GM21825 (cell line): ENCODE measurements at regions not wholly inside any gene's neighbourhood (a gene's known extent, or its start where the extent isn't known, plus 50 kb on each side); places are given as distances from the start of the nearest gene placed in this dataset.
"Not testable (repeated sequence)": the region's sequence is repeated elsewhere in the genome, so short reads cannot be mapped to it uniquely, and the experiment has no call there.

ENCODE experiments used
- ATAC-seq: cut with Tn5 transposase; IDR thresholded peaks from one replicate; pipeline ENCODE4 v1.9.1; 2021; ENCODE audit warnings: mild to moderate bottlenecking, moderate library complexity; ENCODE audit not compliant: unreplicated experiment

GRCh38 chr16:86945166-86945900 is 367.0 kb downstream of the FOXL1 start:
- ATAC-seq = no peak

DNA sequence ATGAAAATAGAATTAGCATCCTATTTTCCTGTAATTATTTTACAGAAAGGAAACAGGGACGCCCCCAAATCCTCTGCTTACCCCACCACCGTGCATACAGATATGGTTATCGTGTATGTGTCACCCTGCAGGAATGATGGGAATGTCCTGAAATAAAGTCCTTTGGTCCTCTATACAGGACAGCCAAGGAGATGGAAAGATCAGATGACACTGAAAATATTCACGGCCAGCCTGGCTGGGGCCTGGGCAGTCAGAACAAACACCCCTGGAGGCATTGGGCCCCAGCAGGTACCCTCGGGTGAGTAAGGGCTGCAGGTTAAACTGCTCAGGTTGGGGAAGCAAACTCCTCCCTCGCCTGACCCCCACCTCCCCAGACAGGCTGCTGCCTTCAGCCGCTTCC is 368.0 kb downstream of the FOXL1 start:
- no peak for ATAC-seq

DNA sequence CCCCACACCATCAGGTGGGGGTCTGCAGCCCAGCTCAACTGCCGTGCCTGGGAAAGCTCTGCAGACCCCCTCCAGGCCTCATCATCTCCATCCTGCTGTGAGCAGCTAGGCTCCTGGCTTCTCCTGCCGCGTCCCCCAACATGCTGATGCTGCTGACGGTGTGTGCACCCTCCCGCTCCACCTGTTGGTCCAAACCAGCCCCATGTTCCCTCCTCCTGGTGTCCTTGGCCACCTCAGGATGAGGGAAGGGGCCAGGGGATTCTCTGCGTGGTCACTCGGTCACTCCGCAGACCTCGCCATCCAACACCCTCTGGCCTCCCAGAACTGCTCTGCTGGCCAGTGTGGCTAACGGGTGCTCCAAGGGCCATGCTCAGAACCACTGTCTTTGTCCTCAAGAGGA is 368.6 kb downstream of the FOXL1 start:
- ATAC-seq = no peak

- ATAC-seq = no peak
Measured at GRCh38 chr16:86948046-86948445, 369.1 kb downstream of the C16orf95 start.

- ATAC-seq = no peak
Measured at GRCh38 chr16:86949116-86949515, 368.1 kb downstream of the C16orf95 start.

- ATAC-seq = no peak
Measured at GRCh38 chr16:86949630-86950029, 367.6 kb downstream of the C16orf95 start.

DNA sequence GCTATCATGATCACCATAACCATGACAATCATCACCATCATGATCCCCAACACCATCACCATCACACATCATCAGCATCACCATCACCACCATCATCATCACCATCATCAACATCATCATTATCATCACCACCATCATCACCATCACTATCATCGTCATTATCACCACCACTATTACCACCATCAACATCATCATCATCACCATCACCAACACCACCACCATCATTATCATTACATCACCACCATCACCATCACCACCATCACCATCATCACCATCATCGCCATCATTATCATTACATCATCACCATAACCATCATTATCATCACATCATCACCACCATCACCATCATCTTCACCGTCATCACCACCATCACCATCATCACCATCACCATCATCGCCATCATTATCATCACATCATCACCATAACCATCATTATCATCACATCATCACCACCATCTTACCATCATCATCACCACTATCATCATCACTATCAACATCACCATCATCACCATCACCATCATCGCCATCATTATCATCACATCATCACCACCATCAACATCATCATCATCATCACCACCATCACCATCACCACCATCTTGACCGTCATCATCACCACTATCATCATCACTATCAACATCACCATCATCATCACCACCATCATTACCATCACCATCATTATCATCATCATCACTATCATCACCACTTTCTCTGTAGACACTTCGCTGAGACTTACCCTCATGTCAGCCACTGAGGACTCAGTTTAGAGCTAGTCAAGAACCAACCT is 366.0 kb downstream of the C16orf95 start:
- ATAC-seq = no peak

DNA sequence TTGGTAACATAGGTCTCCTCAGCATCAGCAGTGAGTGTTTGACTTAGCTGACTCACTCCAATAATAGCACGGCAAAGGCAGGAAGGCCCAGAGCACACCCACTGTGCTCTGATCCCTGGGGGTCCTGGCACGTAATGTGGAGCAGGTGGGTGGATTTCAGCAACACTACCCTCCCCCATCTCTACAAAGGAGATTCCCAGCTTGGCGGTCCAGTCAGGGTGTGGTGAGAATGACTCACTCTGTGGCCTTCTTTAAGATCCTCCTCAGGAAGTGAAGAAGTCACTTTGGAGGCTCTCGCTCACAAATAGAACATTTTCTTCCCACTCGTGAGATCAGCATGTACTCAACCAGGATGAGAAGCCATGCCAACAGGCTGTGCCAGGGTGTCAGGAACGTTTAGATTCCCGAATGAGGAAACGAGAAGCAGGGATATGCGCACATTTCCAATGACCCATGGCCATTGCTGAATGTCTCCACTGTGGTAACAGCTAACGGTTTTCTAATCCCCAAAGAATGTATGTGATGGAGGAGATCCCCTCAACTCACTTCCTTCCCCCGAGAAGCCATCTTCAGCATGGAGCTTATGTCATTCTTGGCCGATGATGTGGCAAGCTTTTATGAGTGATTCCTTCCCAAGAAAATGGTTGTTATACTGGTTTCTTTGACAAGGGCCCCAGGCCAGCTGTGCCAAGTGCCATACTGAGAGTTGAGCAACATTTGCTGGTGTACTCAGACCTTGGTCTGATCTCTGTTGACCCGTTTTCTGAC is 365.2 kb downstream of the C16orf95 start:
- no peak for ATAC-seq

GRCh38 chr16:86952769-86953168 is 364.4 kb downstream of the C16orf95 start:
- ATAC-seq = no peak

GRCh38 chr16:86953631-86954391 is 363.4 kb downstream of the C16orf95 start:
- no peak for ATAC-seq

GRCh38 chr16:86955136-86955855 is 361.9 kb downstream of the C16orf95 start:
- no peak for ATAC-seq

- no peak for ATAC-seq
Measured at GRCh38 chr16:86956437-86956836, 360.8 kb downstream of the C16orf95 start.

DNA sequence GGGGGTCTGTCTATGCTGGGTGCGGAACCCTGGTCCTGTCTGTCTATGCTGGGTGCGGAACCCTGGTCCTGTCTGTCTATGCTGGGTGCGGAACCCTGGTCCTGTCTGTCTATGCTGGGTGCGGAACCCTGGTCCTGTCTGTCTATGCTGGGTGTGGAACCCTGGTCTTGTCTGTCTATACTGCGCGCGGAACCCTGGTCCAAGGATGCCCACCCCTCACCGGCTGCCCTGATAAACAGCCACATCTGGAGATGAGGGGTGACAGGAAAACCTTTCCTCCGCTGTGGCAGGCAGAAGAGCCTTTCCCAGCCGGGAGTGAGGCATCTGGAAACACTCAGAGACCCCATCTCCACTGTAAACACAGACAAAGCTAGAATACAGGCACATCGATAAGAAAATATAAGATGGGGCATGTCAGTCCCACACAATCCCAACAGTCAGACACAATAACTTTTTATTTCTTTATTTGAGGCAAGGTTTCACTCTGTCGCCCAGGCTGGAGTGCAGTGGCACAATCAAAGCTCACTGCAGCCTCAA is 359.5 kb downstream of the C16orf95 start:
- not testable (repeated sequence) for ATAC-seq

GRCh38 chr16:86958423-86958822 is 358.8 kb downstream of the C16orf95 start:
- ATAC-seq = no peak

GRCh38 chr16:86959091-86959651 is 358.0 kb downstream of the C16orf95 start:
- no peak for ATAC-seq

GRCh38 chr16:86959729-86960128 is 357.5 kb downstream of the C16orf95 start:
- no peak for ATAC-seq

- no peak for ATAC-seq
Measured at GRCh38 chr16:86960266-86960665, 356.9 kb downstream of the C16orf95 start.

DNA sequence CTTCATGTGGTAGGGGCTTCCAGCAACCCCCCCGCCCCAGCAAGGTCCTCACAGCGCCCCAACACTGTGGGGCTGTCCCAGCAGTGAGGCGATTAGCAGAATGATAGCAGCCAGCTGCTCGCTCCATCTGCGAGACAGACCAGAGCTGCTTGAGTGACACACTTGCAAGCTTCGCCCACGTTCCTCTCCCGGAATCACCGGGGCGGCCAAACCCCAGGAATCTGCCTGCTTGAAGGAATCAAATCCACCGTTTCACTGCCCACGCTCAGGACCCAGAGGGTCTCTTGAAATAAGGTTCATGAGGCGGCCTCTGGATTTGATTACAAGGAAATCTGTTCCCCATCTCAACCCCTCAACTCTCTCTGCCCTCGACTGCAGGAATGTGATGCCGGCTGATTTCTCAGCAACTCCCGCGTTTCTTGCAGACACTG is 356.0 kb downstream of the C16orf95 start:
- no peak for ATAC-seq

DNA sequence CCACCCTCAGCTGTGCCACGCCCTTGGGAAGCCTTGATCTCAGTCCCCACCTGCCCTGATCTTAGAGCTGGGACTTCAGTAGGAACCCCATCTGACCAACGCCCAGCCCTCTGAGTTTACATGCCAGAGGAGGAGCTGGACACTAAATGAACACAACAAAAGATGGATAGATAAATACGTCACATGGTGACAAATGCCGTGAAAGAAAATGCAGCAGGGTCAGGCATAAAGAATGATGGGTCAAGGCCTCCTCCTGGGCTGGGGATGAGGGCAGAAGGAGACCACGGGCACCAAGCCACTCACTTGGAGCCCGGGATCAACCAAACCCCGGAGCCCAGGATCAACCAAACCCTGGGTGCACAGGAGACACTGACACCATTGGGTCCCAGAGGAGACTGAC is 354.9 kb downstream of the C16orf95 start:
- no peak for ATAC-seq

DNA sequence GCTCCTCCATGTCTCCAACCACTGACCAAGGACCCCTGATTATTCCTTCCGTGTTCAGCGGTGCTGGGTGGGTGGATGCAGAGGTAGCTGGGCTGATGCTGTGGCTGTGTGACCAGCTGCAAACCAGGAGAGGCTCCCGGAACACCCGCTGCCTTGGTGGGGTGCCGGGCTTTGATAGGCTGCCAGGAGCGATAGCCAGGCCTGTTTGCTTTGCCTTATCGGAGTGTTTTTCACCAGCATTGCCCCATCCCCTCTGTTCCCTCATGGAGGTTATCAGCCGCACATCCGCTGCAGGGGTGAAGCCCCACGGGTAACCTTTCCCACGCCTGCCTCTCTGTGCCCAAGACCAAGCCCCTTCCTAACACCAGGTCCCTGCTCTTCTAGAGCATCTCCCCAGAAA is 354.3 kb downstream of the C16orf95 start:
- no peak for ATAC-seq
